ENCODE measurements at regions not wholly inside any gene's neighbourhood (a gene's known extent, or its start where the extent isn't known, plus 50 kb on each side); places are given as distances from the start of the nearest gene placed in this dataset.
"Not testable (repeated sequence)": the region's sequence is repeated elsewhere in the genome, so short reads cannot be mapped to it uniquely, and the experiment has no call there.

GRCh38 chr5:82422751-82423181 lies 144.6 kb upstream of the RPS23 start:
- Histone ChIP-seq H4K20me1 (ENCODE audit: insufficient read depth, low read length) (no peaks in the 10 kb centered on the region), H3K79me2 (ENCODE audit: insufficient read depth, low read length) (no peaks in the 10 kb centered on the region), H3K27me3 (ENCODE audit: insufficient read depth, low read length, poor library complexity) (no peaks in the 10 kb centered on the region), H3K9me3 (ENCODE audit: insufficient read depth, low read length, severe bottlenecking) (no peaks in the 10 kb centered on the region), H3K4me1 (ENCODE audit: insufficient read depth, low read length) (peaks cover 29% of the 10 kb centered on the region), H3K9ac (ENCODE audit: low read depth, low read length) (no peak overlapping the region), H2AFZ (ENCODE audit: low read depth, low read length) (no peak overlapping the region), H3K27ac (ENCODE audit: low read length) (no peak overlapping the region), H3K4me3 (ENCODE audit: low read depth in 1 of 2, low read length in 2 of 2) (no peak overlapping the region), H3K4me2 (ENCODE audit: insufficient read depth, low read length) (no peak overlapping the region), H3K36me3 (ENCODE audit: insufficient read depth, low read length) (no peaks in the 10 kb centered on the region)
- TF ChIP-seq CTCF (IDR thresholded peaks at IDR 0.05; ENCODE audit: borderline replicate concordance, extremely low read depth, low read length, poor library complexity, severe bottlenecking) = no peak
- TF ChIP-seq EZH2 (IDR thresholded peaks at IDR 0.05; ENCODE audit: borderline replicate concordance, low read depth, low read length, severe bottlenecking) = no peak
- no peak for DNase-seq
- ATAC-seq (ENCODE audit: insufficient read depth, low read depth) = no peak

GRCh38 chr5:82422001-82422740 lies 144.0 kb upstream of the RPS23 start:
- Histone ChIP-seq H3K4me2 (ENCODE audit: insufficient read depth, low read length) (no peak overlapping the region), H4K20me1 (ENCODE audit: insufficient read depth, low read length) (no peaks in the 10 kb centered on the region), H3K36me3 (ENCODE audit: insufficient read depth, low read length) (no peaks in the 10 kb centered on the region), H2AFZ (ENCODE audit: low read depth, low read length) (no peak overlapping the region), H3K4me1 (ENCODE audit: insufficient read depth, low read length) (peaks cover 29% of the 10 kb centered on the region), H3K27ac (ENCODE audit: low read length) (no peak overlapping the region), H3K9ac (ENCODE audit: low read depth, low read length) (no peak overlapping the region), H3K79me2 (ENCODE audit: insufficient read depth, low read length) (no peaks in the 10 kb centered on the region), H3K27me3 (ENCODE audit: insufficient read depth, low read length, poor library complexity) (no peaks in the 10 kb centered on the region), H3K4me3 (ENCODE audit: low read depth in 1 of 2, low read length in 2 of 2) (no peak overlapping the region), H3K9me3 (ENCODE audit: insufficient read depth, low read length, severe bottlenecking) (no peaks in the 10 kb centered on the region)
- ATAC-seq (ENCODE audit: insufficient read depth, low read depth) (no peak), DNase-seq (no peak)
- TF ChIP-seq EZH2 (IDR thresholded peaks at IDR 0.05; ENCODE audit: borderline replicate concordance, low read depth, low read length, severe bottlenecking) (no peak), CTCF (IDR thresholded peaks at IDR 0.05; ENCODE audit: borderline replicate concordance, extremely low read depth, low read length, poor library complexity, severe bottlenecking) (no peak)

- Histone ChIP-seq H3K4me1 (ENCODE audit: insufficient read depth, low read length) (peaks cover 24% of the 10 kb centered on the region), H3K9ac (ENCODE audit: low read depth, low read length) (no peak overlapping the region), H3K79me2 (ENCODE audit: insufficient read depth, low read length) (no peaks in the 10 kb centered on the region), H3K27me3 (ENCODE audit: insufficient read depth, low read length, poor library complexity) (no peaks in the 10 kb centered on the region), H2AFZ (ENCODE audit: low read depth, low read length) (no peak overlapping the region), H3K9me3 (ENCODE audit: insufficient read depth, low read length, severe bottlenecking) (no peaks in the 10 kb centered on the region), H3K4me3 (ENCODE audit: low read depth in 1 of 2, low read length in 2 of 2) (no peak overlapping the region), H3K27ac (ENCODE audit: low read length) (no peak overlapping the region), H4K20me1 (ENCODE audit: insufficient read depth, low read length) (no peaks in the 10 kb centered on the region), H3K4me2 (ENCODE audit: insufficient read depth, low read length) (no peak overlapping the region), H3K36me3 (ENCODE audit: insufficient read depth, low read length) (no peaks in the 10 kb centered on the region)
- ATAC-seq (ENCODE audit: insufficient read depth, low read depth) = no peak
- DNase-seq = no peak
- TF ChIP-seq EZH2 (IDR thresholded peaks at IDR 0.05; ENCODE audit: borderline replicate concordance, low read depth, low read length, severe bottlenecking) = no peak
These were observed 143.0 kb upstream of the RPS23 start for GRCh38 chr5:82421119-82421518.

- not testable (repeated sequence) for H3K9ac ChIP-seq (ENCODE audit: low read depth, low read length); H4K20me1 ChIP-seq (ENCODE audit: insufficient read depth, low read length); H2AFZ ChIP-seq (ENCODE audit: low read depth, low read length); H3K4me2 ChIP-seq (ENCODE audit: insufficient read depth, low read length); H3K27ac ChIP-seq (ENCODE audit: low read length); H3K4me3 ChIP-seq (ENCODE audit: low read depth in 1 of 2, low read length in 2 of 2); H3K27me3 ChIP-seq (ENCODE audit: insufficient read depth, low read length, poor library complexity); DNase-seq; H3K79me2 ChIP-seq (ENCODE audit: insufficient read depth, low read length); ATAC-seq (ENCODE audit: insufficient read depth, low read depth); H3K36me3 ChIP-seq (ENCODE audit: insufficient read depth, low read length); H3K9me3 ChIP-seq (ENCODE audit: insufficient read depth, low read length, severe bottlenecking)
- peaks cover 24% of the 10 kb centered on the region for H3K4me1 ChIP-seq (ENCODE audit: insufficient read depth, low read length)
These were observed 142.4 kb upstream of the RPS23 start for GRCh38 chr5:82420524-82420923.

Data from DND-41 (cell line).